Epithelial cell of prostate (primary cell): ENCODE measurements at regions not wholly inside any gene's neighbourhood (a gene's known extent, or its start where the extent isn't known, plus 50 kb on each side); places are given as distances from the start of the nearest gene placed in this dataset.

ENCODE experiments used
- DNase-seq: peaks from one replicate; pipeline ENCODE4 v3.0.0-alpha.2; 2011; ENCODE audit warnings: low read depth, low spot score
- H3K27ac ChIP-seq: fragments of 450-650 bp; 2 replicates; pipeline ENCODE4 v1.5.1; 2017; ENCODE audit warnings: mild to moderate bottlenecking

DNA sequence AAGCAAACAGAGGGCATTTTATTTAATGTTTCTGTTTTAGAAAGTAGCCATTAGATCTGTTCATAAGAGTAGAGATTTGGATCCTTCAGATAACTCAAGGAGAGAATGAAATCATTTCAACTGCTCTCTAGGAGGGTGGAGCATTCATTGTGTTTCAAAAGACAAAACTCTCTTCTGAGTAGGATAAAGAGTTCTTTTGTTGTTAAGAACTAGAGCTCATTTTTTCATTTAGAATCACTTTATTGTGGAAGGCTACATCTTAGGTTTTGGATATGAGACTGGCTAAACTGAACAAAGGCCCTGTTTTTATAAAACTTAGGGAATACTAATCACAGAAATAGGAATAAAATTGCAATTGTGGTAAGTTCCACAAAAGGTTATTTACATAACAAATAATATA is 193.9 kb upstream of the PCDH10 start:
- H3K27ac ChIP-seq, result no peak overlapping the region
- no peak for DNase-seq

DNA sequence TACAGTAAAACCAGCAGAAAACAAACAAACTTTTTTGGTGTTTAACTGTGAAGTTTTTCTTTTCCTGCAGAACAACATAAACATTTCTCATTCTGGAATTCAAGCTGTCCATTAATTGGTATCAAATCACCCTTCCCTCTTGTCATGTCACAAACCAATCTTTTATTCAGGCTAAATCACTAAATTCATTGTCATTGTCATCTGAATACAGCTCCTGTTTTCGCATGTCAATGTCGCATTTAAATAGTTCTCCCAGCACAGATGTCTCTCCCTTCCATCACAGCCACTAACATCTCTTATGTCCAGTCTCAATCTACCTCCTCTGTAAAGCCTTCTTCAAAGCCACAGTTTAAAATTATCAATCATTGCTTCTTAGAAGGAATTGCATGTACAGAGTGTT is 192.1 kb upstream of the PCDH10 start:
- DNase-seq, result no peak
- no peak overlapping the region for H3K27ac ChIP-seq

DNA sequence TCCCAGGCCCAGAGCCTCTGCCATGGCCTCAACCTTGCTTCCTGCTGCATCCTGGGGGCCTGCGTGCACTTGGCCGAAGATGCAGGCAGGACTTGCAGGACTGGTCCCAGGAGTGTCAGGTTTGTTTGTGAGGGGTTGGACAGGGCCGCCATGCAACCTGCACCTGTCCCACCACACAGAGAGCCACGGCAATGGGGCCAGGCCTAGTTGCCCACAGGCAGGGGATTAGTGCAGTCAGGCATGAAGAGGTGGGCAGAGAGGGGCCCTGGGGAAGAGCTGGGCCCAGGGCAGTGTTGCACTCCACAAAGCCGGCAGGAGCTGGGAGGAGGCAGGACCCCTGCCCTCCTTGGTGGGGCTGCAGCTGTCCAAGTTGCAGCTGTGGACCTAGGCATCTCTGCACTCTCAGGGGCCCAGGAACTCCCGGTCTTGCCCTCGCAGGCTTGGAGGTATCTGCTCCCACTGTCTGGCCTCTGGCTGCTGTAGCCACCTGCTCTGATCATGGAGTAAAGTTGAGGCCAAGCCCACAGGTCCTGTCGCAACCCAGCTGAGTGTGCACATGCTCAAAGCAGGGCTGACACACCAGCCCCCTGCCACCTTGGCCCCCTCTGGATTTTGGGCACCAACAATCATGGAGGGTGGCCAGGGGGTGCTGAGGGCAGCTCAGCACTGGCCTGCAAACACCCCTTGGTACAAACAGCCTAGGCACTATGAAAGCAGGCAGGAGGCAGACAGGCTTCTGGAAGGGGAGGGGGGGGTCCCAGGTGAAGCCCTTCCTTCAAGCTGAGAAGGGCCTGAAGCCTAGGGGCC is 190.4 kb upstream of the PCDH10 start:
- no peak for DNase-seq
- no peak overlapping the region for H3K27ac ChIP-seq

DNA sequence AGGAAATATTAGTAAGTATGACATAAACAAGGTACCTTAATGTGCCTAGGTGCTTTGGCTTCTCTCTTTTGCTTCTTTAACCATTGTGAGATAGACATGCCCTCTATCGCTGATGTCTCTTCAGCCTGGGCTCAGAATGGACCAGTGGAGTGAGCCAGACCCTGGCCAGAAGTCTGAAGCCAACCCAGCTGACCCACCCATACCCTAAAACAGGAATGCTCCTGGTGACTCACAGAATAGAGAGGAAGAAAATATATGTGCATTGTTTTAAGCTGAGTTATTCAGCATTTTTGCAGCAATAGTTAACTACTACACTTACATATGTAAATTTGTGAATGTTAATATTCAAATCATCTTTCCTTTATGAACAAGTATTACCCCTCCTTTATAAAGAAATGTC is 167.5 kb upstream of the PCDH10 start:
- no peak for DNase-seq
- no peak overlapping the region for H3K27ac ChIP-seq

DNA sequence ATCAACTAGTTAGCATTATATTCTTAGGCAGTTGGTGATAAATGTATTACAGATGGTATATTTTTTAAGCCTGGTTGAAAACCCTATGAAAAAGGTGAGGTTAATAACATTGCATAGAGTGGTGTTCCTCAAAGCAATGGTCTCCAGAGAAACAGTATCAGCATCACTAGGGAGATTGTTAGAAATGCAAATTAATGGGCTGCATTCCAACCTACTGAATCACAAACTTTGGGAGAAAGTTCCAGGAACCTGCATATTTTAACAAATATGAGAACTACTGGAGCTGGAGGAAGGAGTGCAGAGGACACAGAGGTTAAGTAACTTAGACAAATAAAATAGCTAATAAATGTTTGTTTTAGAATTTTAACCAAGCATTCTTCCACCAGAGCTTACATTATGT is 166.9 kb upstream of the PCDH10 start:
- H3K27ac ChIP-seq, result no peak overlapping the region
- no peak for DNase-seq

DNA sequence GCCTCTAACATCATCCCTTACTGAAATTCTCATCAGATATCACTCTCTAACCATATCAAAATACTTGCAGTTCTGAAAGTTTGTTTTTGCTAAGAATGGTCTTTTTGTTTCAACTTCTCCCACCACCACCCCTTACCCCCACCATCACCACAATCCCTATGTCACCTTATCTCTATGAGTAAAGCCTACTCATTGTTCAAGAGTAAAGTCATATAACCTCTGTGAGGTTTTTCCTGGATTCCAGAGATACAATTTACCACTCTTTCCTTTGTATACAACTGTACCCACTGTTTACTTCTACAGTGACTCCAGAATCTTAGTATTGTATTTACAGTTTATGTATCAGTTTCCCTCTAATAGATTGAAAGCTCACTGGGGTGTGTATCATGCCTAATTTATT is 158.0 kb upstream of the PCDH10 start:
- H3K27ac ChIP-seq, result no peak overlapping the region
- no peak for DNase-seq

DNA sequence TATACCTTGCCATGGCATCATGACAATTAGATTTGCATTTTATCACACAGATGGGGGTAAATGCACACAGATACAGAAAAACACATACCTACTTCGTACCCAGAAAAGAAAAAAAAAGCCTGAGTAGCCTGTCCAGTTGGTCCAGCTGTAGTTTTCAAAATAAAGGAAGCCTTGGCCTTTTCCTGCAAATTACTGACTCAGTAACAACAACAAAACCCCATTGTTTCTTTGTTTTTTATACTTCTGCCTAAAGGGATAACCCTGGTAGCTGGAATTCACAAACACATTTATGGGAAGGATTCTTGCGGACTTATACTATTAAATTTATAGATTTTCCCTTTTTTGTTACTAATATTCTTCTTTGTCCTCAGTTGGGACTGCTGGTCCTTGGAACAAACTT is 156.4 kb upstream of the PCDH10 start:
- no peak overlapping the region for H3K27ac ChIP-seq
- DNase-seq, result no peak

DNA sequence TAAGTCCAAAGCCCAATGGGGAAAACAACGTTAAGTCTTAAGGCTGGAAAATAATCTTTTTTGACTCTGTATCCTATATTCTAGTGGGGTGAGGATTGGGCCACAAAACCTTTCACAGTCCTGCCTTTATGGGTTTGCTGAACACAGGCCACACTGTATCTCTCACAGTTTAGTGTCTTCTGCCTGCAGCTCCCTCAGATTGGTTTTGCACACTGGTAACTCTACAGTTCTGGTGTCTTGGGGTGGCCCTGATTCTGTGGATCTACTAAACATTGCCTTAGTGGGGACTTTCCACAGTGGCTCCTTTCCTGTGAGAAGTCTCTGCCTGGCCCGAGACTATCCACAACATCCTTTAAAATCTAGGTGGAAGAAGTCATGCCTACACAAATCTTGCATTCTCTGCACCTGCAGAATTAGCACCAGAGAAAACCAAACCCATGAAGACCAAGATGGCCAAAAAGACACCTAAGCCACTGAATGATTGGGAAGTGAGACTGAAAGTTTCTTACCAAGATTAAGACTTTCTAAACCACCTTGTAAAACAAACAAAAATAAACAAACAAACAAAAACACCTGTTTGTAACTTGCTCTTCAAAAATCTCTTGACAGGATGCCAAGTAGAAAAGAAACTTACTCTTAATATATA is 150.4 kb upstream of the PCDH10 start:
- DNase-seq, result no peak
- no peak overlapping the region for H3K27ac ChIP-seq

DNA sequence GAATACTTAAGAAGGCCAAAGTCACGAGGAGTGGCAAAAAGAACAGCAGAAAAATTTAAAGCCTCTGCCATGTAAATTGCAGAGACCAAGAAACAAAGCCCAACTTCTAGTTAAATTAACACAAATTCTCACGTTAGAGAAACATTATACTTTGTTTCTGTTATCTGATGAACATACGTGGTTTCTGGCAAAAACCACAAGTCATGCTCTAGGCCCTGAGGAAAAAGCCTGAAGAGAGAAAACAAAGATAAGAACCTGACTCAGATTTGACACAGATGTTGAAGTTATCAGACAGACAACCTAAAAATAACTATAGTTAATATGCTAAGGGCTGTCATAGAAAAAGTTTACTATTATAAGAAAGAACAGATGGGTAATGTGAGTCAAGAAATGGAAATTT is 149.1 kb upstream of the PCDH10 start:
- H3K27ac ChIP-seq, result no peak overlapping the region
- DNase-seq, result no peak

DNA sequence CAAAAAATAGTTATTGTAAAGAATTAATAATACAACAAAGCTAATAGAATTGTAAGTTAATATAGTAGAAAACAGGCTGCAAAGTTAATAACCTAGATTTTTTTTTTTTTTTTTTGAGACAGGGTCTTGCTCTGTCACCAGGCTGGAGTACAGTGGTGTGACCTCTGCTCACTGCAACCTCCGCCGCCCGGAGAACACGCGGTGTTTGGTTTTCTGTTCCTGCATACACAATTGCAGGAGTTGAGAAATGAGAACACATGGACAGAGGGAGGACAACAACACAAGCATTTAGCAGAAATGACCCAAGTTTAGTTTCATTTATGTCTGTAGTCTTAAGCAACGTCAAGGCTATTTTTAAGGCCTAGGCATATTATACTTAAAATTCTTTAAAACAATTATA is 145.9 kb upstream of the PCDH10 start:
- DNase-seq, result no peak
- no peak overlapping the region for H3K27ac ChIP-seq

DNA sequence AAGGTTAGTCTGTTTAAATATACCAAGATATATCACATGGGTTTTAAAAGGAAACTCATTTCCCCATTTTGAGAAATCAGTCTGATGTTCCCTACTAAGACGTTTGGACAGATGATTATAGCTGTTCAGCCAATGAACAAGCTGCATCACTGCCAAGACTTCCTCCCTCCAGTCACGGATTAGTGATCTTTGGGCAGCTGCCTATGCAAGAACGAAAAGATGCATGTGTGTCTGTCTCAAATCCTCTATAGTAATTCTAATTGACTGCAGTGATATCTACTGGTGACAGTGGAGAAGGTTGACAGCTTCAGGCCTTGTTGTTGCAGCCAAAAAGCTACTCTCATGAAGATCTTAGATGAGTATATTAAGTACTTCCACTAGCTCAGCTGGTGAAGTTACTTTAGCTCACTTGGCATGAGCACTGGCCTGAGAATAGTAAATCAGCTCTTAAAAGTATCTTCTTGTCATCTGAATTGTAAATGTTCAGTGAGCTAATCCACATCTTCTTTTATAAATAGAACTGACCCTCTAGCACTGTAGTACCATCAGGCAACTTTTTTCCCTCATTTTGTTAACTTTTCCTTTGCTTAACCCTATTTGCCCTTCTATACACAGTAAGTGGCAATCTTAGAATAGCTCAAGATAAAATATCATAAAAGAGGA is 134.5 kb upstream of the PCDH10 start:
- no peak overlapping the region for H3K27ac ChIP-seq
- no peak for DNase-seq

DNA sequence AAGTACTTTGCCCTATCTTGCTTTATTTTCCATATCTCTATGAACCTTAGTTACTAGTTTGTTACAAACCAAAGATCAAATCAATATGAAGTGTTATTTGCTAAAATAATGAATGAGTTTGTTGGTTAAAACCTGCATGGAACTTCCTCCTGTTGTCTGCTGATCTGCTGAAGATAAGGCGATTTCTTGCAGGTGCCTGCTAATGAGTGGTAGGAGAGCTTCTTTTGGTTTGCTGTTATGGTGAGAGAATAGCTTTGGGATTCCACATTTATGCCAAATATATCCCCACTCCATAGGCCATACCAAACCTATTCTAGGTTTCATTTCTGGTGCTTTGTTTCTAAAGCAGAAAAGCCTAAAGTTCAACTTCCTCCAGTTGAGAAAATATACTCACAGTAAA is 103.8 kb upstream of the PCDH10 start:
- no peak for DNase-seq
- H3K27ac ChIP-seq, result no peak overlapping the region

DNA sequence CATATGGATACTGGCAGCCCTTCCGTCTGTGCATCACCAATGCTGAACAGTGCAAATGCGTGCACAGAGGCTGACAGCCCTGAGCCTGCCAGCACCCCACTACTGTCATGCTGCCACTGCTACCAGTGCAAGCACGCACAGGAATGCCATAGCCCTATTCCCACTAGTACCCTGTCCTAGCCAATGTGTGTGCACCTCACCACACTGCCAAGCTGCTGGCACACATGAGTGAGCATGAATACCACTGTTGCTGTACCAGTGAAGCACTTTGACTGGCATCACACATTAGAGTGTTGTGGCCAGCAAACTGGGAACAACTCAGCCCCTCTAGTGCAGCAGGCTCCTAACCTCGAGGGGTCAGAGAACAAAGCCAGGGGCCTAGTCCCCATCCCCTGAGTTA is 102.9 kb upstream of the PCDH10 start:
- no peak for DNase-seq
- H3K27ac ChIP-seq, result no peak overlapping the region

DNA sequence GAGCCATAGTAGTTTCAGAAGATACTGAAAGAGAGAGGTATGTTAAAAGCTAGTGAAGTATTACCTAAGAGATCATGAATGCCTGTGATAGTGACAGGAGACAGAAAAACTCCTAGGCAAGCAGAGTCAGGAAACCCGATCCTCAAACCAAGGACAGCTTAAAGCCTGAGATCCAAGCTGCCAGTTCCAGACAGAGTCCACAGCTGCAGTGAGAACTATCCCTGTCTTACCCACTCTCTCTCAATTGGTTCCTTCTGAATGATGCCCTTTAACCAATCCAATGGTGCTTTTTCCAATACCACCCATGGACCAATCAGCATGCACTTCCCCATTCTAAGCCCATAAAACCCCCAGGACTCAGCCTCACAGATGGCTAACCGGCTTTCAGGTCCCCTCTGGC is 90.4 kb upstream of the PCDH10 start:
- no peak for DNase-seq
- no peak overlapping the region for H3K27ac ChIP-seq

DNA sequence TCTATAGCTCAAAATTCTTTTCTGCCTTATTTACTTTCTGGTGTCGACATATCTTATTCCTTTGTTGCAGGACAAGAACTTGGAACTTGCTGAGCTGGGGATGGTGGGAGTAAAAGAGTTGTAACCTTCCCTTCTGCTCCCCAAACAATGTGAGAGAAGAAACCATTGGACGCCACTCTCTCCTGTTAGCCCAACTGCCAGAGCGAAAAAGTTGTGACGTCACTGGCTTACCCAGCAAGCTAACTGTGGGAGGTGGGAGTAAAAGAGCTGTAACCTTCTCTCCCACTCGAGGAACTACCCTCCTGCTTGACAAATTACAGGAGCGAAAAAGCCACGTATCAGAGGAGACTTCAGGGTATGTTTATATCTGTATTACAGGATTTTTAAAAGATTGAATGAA is 90.0 kb upstream of the PCDH10 start:
- no peak for DNase-seq
- no peak overlapping the region for H3K27ac ChIP-seq

DNA sequence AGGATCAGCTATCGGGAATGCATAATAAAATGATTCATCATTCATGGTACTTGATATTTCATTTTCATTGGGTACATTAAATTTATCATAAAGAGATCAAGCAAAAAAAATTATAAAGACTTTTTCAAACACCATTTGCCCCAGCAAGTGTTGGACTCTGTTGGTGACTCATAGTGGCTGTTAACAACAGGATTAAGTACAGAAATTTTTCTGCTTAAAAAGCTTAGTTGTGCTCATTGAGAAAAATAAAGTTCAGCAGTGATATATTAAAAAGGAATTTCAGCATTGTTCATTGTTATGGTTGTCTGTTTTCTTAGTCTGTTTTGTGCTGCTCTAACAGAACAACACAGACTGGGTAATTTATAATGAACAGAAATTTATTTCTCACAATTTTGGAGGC is 86.2 kb upstream of the PCDH10 start:
- H3K27ac ChIP-seq, result no peak overlapping the region
- no peak for DNase-seq

DNA sequence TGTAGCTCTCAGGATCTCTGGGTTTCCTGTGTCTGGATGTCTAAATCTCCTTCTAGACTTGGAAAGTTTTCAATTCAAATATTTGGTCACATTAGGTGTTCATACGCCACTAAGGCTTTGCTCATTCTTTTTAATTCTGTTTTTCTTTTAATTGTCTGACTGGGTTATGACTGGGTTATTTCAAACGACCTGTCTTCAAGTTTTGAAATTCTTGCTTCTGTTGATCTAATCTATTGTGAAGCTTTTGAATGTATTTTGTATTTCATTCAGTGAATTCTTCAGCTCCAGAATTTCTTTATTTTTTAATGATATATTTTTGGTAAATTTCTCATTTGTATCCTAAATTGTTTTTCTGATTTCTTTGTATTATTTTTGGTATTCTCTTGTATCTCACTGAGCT is 81.0 kb upstream of the PCDH10 start:
- H3K27ac ChIP-seq, result no peak overlapping the region
- no peak for DNase-seq

DNA sequence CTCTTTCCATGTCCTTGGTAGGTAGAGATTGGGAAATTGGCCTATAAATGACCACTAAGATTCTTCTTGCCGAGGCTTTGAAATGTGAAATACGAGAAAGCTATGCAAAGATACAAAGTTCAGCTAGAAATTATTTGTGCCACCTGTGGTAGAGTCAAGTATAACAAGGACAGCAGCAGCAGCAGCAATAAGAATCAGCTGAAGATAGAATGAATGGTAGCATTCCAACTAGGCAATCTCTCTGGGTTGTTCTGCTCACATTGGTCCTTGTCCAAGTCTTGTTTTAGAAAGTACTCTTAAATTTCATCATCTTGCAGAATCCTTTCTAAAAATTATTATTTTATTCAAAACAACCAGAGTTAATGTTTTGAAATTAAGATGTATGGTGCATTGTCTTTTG is 67.8 kb upstream of the PCDH10 start:
- no peak overlapping the region for H3K27ac ChIP-seq
- no peak for DNase-seq

DNA sequence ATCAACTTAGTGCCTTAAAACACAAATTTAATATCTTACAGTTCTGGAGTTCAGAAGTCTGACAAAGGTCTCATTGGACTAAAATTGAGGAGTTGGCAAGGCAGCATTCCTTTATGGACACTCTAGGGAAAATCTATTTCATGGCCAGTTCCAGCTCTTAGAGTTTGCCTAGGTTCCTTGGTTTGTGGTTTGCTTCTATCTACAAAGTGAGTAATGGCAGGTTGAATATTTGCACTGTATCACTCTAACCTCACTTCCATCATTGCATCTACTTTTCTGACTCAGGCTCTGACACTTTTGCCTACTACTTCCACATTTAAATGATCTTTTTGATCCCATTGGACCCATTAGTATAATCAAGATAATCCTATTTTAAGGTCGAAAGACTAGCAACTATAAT is 64.7 kb upstream of the PCDH10 start:
- no peak for DNase-seq

DNA sequence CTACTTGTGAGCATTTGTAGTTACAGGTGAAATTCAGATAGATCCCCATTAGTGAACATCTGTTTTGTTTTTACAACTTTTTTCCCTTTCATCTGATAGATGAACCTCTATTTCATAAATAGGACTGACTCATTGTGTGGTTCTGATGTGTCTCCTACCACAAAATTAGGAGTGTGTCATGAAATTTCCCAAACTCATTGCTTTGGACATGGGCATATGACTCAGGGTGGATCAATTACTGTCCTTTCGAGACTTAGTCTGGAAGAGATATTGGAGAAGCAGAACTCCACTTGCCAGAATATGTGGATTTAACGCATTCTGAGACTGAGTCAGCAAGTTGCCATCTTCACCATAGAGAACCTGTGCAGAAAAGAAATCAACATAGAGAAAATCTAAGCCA is 53.5 kb upstream of the PCDH10 start:
- H3K27ac ChIP-seq, result no peak overlapping the region

More for the DNA sequence above, 64.7 kb upstream of the PCDH10 start:
- H3K27ac ChIP-seq, result no peak overlapping the region

DNA sequence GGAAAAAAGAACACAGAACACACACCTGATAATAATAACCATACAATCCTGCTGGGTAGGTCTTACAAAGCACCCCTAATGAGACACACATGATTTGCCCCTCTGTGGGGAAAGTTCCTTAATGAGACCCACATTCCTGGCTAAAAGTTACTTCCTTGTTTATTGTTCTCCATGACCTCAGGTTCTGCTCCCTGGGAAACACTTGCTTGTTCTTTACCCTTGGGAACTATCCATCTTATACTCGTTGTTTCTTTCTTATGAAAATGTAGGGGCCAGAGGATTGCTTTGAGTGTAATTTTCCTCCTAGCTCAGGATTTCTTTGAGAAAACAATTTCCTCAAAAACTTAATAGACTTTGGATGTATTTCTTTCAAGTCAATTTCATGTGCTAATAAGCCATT is 52.1 kb upstream of the PCDH10 start:
- DNase-seq, result no peak
- no peak overlapping the region for H3K27ac ChIP-seq

More for the DNA sequence above, 53.5 kb upstream of the PCDH10 start:
- no peak for DNase-seq
